Ammon's horn (tissue), 1 donor: ENCODE measurements at regions not wholly inside any gene's neighbourhood (a gene's known extent, or its start where the extent isn't known, plus 50 kb on each side); places are given as distances from the start of the nearest gene placed in this dataset.

Experiments
- DNase-seq: peaks from one replicate; pipeline ENCODE4 v3.0.0-alpha.2; 2016; ENCODE audit warnings: low spot score

GRCh38 chr13:33515146-33515545, 229.6 kb upstream of the STARD13 start:
- no peak for DNase-seq

GRCh38 chr13:33518452-33518851, 232.9 kb upstream of the STARD13 start:
- DNase-seq = no peak

DNA sequence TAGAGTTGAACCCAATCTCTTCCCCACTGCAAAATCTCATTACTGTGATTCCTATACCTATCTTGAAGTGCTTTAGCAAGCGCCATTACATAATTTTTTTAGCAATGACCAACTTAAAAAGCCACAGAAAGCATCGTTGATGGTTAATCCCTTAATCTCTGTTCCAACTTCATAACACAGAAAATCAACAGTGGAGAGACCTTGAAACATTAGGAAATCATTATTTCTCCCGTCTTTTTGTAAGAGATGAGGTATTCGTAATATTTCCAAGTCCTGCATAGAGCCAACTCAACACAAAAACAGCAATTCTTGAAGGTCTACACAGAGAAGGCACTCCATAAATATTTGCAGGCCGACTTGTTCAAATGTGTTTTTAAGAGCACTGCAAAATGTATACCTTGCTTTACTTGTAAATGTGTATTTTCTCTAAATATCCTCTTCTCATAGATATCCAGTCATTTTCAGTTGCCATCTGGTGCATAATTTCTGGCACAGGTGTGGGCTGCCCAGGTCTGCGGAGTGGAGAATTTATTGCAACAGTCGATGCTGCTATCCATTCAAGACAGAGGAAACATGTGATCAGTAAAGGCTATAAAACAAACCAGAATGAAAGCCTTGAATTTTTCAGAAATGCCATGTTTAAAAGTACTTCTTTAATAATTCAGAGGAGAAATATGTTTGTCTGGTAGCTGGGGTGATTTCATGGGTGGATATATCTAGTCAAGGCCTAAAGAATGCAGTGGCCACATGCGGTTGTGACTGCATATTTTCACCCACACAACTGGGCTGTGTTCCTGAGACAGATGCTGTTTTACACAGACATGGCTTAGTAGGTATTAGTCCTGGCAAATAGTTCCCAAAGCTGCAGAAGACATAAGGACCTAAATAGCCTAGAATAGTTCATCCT, 234.3 kb upstream of the STARD13 start:
- DNase-seq = no peak

DNA sequence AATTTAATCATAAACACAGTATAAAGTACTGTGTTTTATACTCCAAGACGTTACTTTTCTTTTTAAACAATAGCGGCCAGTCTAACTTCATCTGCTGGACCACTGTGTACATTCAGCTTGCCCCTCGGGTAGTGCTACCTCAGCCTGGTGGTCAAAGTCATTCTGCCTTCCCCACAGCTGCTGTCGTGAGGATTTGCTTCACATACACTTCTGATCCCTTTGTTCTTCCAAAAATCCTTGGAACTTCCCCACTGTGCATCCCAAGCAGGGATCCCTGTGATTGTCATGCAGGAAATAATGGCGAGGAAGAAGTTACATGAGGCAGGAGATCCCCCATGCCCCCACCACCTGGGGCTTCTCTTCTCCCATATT, 234.9 kb upstream of the STARD13 start:
- no peak for DNase-seq

- no peak for DNase-seq
Observed at GRCh38 chr13:33524086-33524485, 238.5 kb upstream of the STARD13 start.

- DNase-seq = no peak
Observed at GRCh38 chr13:33525763-33526162, 240.2 kb upstream of the STARD13 start.

DNA sequence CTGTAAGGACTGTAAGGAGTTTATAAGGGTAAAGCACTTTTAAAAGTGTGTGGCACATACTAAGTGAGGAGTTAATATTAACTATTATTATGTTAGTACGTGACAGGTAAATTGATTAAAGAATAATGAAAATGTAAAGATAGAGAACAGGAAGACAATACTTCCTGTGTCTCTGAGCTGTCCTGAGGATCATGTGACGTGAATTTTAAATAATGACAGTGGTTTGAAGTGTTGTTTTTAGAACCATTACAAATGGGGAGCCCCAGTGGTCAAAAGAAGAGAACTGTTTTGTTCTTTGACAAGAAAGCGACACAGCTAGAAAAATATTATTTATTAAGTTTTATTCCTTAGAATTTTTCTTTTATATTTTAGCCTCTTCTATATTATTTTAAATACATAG, 241.2 kb upstream of the STARD13 start:
- DNase-seq = no peak

DNA sequence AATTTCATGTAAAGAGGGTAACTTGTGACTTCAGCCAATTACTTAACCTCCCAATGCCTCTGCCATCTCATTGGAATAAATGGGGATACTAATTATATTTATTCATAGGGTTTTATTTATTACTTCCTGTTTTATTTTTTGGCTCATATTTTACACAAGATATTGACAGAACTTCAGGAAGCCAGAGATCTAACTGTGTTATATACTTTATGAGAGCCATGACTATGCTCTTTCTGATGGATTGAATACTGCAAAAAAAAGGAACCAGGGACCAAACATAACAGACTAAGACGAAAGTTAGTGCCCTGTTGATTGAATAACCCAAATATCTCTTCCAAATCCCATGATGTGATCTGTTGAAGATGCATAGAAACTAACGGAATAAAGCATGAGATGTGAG, 243.3 kb upstream of the STARD13 start:
- no peak for DNase-seq

GRCh38 chr13:33531484-33531883, 245.9 kb upstream of the STARD13 start:
- DNase-seq = no peak

DNA sequence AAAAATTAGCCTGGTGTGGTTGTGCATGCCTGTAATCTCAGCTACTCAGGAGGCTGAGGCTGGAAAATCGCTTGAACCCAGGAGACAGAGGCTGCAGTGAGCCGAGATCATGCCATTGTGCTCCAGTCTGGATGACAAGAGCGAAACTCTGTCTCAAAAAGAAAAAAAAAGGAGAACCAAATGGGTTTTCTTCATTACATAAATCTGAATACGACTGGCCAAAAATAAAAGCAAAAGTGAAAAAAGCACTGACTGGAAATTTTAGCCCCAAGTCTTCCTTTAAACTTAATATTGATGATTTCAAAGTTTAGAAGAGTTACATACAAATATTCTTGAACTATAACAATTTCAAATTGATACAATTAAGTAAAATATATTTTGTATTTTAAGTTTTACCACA, 249.5 kb upstream of the STARD13 start:
- no peak for DNase-seq

- DNase-seq = no peak
Observed at GRCh38 chr13:33536601-33537000, 251.0 kb upstream of the STARD13 start.

DNA sequence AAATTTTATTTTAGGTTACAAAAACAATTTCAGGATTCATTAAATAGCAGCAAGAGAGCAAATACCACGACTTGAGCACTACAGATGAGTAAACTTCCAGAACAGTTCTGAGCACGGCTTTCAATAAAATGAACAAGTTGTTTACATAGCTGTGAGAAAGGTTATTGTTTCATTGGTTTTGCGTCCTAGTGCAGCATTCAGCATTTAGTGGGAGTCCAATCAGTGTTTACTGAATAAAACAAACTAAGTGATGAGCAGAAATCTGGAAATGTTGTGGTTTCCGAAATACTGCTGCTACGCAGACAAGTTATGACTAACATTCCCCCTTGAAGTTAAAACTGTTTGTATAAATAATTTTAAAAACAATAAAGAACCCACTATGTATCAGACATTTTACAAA, 251.5 kb upstream of the STARD13 start:
- DNase-seq = no peak

GRCh38 chr13:33537676-33538075, 252.1 kb upstream of the STARD13 start:
- peak; percentile 53 for DNase-seq

GRCh38 chr13:33541456-33541855, 255.9 kb upstream of the STARD13 start:
- no peak for DNase-seq

- DNase-seq = no peak
Observed at GRCh38 chr13:33541962-33542308, 256.4 kb upstream of the STARD13 start.

DNA sequence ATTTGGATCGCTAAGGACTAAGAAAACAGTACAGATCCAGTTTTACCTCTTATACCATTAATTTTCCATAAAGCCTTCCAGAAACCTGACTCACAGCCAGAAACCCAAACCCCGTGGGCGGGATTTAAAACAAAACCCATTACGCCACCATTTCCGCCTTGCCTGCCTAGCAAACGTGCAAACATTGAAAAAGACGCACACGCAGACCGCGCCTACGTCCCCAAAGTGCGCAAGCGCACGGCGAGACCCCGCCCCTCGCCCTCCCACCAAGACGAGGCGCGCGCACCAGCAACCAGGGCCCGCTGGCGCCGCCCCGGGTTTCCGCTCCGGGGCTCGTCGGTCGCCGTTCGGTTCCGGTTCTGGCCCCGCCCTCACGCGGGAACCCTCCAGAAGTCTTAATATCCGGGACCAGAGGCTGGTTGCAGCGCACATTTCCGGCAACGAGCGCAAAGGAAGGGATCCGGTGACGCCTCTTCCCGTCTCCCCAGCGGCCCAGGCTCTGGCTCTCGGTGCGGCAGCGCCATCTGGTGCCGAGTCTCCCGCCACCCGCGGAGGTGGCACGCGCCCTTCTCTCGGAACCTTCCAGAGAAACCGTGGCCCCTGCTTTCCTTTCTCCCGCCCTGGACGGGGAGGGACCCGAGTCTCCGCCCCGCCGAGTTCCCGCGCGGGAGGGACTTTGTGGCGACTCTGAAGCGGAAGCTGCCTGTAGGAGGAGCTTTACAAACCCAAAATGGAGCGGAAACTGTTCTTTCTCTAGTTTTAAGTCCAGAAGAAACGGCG, 256.9 kb upstream of the STARD13 start:
- DNase-seq = peak; percentile 97

DNA sequence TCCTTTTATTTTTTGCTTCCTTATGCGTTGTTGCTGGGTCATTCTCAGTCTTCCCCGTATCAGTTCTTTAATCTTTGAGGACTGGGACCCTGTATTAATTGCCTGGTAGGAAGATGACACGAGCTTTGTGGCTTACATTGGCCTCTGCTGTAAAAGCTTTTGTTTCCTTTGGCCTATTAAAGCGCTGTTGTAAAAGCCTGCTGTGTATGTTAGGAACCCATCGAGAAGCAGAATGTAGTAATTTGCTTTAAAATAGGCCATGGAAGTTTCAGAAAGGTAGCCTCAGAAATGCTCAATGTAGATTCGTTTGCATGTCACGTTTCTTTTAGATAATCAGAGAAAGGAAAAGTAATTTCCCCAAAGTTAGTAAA, 257.5 kb upstream of the STARD13 start:
- no peak for DNase-seq

GRCh38 chr13:33543631-33544265, 258.2 kb upstream of the STARD13 start:
- no peak for DNase-seq

GRCh38 chr13:33544308-33544707, 258.8 kb upstream of the STARD13 start:
- no peak for DNase-seq

DNA sequence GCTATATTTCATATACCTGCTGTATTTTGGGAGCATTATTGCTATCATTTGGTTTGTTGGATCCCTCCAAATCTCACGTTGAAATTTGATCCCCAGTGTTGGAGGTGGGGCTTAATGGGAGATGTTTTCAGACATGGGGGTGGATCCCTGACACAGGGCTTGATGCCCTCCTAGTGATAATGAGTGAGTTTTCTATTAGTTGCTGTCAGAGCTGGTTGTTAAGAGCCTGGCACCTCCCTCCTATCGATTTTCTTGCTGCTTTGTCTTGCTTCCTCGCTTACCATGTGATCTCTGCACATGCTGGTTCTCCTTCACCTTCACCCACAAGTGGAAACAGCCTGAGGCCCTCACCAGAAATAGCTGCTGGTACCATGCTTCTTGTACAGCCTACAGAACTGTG, 259.9 kb upstream of the STARD13 start:
- no peak for DNase-seq

- no peak for DNase-seq
Observed at GRCh38 chr13:33547035-33547434, 261.5 kb upstream of the STARD13 start.

DNA sequence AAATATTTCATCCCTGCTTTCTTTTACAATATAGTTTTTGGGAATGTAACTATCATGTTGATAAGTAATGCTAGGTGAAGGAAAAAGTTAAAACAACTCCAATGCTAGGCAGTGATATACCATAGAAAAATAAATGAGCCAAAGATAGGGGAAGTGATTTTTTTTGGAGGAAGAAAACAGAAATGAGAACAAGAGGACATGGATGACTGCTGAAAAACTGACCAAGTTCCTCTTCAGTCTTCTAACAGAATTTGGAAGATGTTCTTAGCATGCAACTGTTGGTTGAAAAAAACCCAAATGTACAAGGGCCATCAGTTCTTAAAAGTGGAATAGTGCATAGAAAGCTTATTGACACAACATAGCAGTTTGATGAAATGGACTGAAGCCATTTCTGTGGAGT, 262.5 kb upstream of the STARD13 start:
- DNase-seq = no peak

- no peak for DNase-seq
Observed at GRCh38 chr13:33550276-33550675, 264.7 kb upstream of the STARD13 start.
